RWPE1 (cell line): ENCODE measurements at regions not wholly inside any gene's neighbourhood (a gene's known extent, or its start where the extent isn't known, plus 50 kb on each side); places are given as distances from the start of the nearest gene placed in this dataset.

Source experiments
- CTCF ChIA-PET: fragments of 350-600 bp; sonication (Branson Sonifier 250); formaldehyde crosslinking; extraction: SDS; loops from one replicate; lab custom pipeline; 2021; lab: Yijun Ruan, JAX
- POLR2A ChIA-PET: fragments of 400-600 bp; formaldehyde crosslinking; extraction: SDS; loops from one replicate; lab custom pipeline; 2020; ENCODE audit warnings: antibody characterized with exemption; ENCODE audit not compliant: low non-redundant PET; lab: Yijun Ruan, JAX
- DNase-seq: peaks from one replicate; pipeline ENCODE4 v3.0.0; 2012; ENCODE audit warnings: low spot score
- H3K27ac ChIP-seq: fragments of 450-650 bp; 2 replicates; pipeline ENCODE4 v1.5.1; 2017
- TF ChIP-seq, protein P1 (sequence below): fragments of 450-650 bp; conservative IDR thresholded peaks from 2 replicates; pipeline ENCODE4 v1.5.1; 2017; ENCODE audit warnings: low read depth, mild to moderate bottlenecking

DNA sequence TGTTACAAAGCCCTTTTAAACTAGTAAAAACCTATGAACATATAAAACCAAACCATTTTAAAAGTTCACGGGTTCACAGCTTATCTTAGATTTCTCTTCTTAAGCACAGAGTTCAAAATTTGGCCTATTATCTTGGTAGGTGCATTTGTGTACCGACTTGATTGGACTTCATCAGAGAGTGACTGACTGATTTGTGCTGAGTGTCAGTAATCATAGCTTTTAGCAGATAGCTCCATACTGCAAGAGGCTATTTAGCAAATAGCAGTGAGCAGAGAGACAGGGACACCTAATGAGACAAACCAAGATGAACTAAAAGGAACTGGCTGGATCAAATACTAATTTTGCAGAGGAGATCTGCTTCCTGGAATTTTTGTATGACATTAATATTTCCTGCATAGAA, 274.5 kb downstream of the PRR16 start:
- no peak for DNase-seq
- H3K27ac ChIP-seq = no peak overlapping the region
- TF ChIP-seq, protein P1, sequence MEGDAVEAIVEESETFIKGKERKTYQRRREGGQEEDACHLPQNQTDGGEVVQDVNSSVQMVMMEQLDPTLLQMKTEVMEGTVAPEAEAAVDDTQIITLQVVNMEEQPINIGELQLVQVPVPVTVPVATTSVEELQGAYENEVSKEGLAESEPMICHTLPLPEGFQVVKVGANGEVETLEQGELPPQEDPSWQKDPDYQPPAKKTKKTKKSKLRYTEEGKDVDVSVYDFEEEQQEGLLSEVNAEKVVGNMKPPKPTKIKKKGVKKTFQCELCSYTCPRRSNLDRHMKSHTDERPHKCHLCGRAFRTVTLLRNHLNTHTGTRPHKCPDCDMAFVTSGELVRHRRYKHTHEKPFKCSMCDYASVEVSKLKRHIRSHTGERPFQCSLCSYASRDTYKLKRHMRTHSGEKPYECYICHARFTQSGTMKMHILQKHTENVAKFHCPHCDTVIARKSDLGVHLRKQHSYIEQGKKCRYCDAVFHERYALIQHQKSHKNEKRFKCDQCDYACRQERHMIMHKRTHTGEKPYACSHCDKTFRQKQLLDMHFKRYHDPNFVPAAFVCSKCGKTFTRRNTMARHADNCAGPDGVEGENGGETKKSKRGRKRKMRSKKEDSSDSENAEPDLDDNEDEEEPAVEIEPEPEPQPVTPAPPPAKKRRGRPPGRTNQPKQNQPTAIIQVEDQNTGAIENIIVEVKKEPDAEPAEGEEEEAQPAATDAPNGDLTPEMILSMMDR = no peak
- CTCF ChIA-PET = no interaction called here
- POLR2A ChIA-PET = no interaction called here

DNA sequence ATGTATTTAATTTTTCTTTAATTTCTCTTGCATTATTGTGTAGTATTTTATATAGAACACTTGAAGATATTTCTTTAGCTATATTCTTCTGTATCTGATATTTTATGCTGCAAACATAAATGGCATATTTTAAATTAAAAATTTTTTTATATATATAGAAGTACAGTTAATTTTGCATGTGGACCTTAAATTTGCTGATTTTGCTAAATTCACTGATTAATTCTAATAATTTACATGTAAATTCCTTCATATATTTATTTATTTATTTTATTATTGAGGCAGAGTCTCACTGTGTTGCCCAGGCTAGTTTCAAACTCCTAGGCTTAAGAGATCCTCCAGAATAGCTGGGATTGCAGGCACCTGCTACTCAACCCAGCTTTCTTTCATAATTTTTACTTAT, 276.9 kb downstream of the PRR16 start:
- POLR2A ChIA-PET = no interaction called here
- no peak overlapping the region for H3K27ac ChIP-seq
- TF ChIP-seq, protein P1 = no peak
- CTCF ChIA-PET = no interaction called here
- DNase-seq = no peak

- no peak for DNase-seq
- no peak overlapping the region for H3K27ac ChIP-seq
- POLR2A ChIA-PET = no interaction called here
- TF ChIP-seq, protein P1 = no peak
- CTCF ChIA-PET = interaction anchor here (0.6 to 0.7 kb wide), 2 partner anchors 67 to 795 kb away, joined by 3 to 5 read pairs; no protein-coding TSS in a partner anchor
Observed at GRCh38 chr5:120748474-120748873, 284.4 kb downstream of the PRR16 start.

DNA sequence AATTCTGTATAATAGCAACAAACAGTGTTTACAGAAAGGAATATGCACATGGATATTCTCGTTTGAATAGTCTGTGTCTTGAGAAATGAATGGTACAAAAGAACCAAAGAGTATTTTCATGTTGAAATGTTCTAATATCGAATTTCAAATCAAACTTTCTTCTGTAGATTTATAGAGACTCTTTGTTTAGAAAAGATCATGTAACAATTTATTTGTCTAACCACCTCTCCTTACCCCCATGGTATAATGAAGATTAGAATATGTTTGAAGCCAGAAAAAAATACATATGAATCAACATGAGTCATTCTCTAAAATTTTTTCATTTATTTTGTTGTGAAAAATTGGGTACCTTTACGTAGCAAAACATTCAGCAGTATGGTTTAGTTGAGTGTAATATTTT, 285.6 kb downstream of the PRR16 start:
- CTCF ChIA-PET = interaction anchor here (0.6 kb wide), 1 partner anchor 232 kb away, joined by 6 read pairs; no protein-coding TSS in a partner anchor
- no peak overlapping the region for H3K27ac ChIP-seq
- POLR2A ChIA-PET = interaction anchor here (0.6 kb wide), 1 partner anchor 8 kb away, joined by 6 read pairs; no protein-coding TSS in a partner anchor
- no peak for DNase-seq
- TF ChIP-seq, protein P1 = no peak

- no peak for DNase-seq
- H3K27ac ChIP-seq = no peak overlapping the region
- POLR2A ChIA-PET = no interaction called here
- TF ChIP-seq, protein P1 = no peak
- CTCF ChIA-PET = no interaction called here
Observed at GRCh38 chr5:120759587-120759986, 295.5 kb downstream of the PRR16 start.

DNA sequence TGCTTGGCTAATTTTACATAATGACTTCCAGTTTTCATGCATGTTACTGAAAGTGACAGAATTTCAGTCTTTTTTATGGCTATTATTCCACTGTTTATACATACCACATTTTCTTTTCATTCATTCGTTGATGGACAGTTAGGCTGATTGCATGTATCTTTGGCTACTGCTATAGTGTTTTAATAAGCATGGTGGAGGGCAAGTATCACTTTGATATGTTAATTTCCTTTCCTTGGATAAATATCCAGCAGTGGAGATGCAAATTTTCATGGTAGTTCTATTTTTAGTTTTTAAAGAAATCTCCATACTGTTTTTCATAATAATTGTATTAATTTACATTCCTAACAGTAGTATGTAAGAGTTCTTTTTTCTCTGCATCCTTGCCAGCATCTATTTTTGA, 297.9 kb downstream of the PRR16 start:
- CTCF ChIA-PET = no interaction called here
- POLR2A ChIA-PET = no interaction called here
- no peak for DNase-seq
- TF ChIP-seq, protein P1 = no peak
- no peak overlapping the region for H3K27ac ChIP-seq
